G401 (cell line): ENCODE measurements at regions not wholly inside any gene's neighbourhood (a gene's known extent, or its start where the extent isn't known, plus 50 kb on each side); places are given as distances from the start of the nearest gene placed in this dataset.
"Not testable (repeated sequence)": the region's sequence is repeated elsewhere in the genome, so short reads cannot be mapped to it uniquely, and the experiment has no call there.

Experiments
- DNase-seq: peaks from one replicate; pipeline ENCODE4 v3.0.0-alpha.2; 2015; ENCODE audit warnings: low spot score
- in situ Hi-C: cut with HindIII; loops from 2 replicates; pipeline ENCODE4 v1.10.0; 2016; ENCODE audit warnings: low sequenced_read_pairs, mixed read lengths

- DNase-seq = no peak
- in situ Hi-C loops = no loop called here
Measured at GRCh38 chr5:19235101-19235584, 752.9 kb downstream of the CDH18 start.

GRCh38 chr5:19240170-19240569 is 747.8 kb downstream of the CDH18 start:
- in situ Hi-C loops = no loop called here
- DNase-seq = no peak

DNA sequence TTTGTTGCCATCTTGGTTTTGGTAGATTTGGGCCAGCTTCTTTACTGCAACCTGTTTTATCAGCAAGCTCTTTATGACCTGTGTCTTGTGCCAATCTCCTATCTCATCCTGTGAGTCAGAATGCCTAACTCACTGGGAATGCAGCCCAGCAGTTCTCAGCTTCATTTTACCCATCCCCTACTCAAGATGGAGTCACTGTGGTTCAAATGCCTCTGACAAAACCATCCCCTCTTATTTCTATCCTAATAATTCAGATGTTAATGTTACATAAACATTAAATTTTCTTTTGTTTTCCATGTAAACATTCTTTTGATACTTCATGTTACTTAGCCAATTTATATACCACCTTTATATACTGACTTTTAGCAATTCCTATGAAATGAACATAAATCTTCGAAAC is 746.3 kb downstream of the CDH18 start:
- DNase-seq = no peak

DNA sequence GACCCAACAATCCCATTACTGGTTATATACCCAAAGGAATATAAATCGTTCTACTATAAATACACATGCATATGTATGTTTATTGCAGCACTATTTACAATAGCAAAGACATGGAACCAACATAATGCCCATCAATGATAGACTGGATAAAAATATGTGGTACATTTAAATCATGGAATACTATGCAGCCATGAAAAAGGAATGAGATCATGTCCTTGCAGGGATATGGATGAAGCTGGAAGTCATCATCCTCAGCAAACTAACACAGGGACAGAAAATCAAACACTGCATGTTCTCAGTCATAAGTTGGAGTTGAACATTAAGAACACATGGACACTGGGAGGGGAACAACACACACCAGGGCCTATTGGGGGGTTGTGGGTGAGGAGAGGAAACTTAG is 741.8 kb downstream of the CDH18 start:
- in situ Hi-C loops, DNase-seq: not testable (repeated sequence)

More for the DNA sequence above, 746.3 kb downstream of the CDH18 start:
- in situ Hi-C loops = no loop called here

DNA sequence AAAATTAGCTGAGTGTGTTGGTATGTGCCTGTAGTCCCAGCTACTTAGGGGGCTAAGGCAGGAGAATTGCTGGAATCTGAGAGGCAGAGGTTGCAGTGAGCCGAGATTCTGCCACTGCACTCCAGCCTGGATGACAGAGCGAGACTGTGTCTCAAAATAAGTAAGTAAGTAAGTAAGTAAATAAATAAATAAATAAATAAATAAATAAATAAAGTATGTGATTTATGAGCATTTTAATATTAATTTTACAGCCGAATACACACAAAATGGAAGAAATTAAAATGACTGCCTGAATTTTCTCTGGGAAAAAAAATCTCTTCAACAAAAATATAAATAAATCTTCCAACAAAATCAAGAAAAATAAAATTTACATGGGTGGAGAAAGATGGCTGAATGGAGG is 740.7 kb downstream of the CDH18 start:
- in situ Hi-C loops = no loop called here
- no peak for DNase-seq

DNA sequence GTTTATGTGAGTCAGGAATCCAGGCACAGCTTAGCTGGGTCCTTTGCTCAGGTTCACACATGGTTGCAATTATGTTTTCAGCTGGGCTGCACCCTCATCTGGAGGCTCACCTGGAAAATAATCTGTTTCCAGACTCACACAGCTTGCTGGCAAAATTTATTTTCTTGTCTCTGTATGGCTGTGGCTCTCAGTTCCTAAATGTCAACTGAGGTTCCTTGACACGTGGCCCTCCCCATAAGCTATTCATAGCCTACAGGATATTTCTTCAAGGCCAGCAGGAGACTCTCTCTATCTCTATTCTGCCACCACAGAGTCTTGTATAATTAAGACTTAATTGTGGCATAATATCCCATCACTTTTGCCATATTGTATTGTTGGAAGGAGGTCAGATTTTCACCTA is 732.0 kb downstream of the CDH18 start:
- peak; percentile 30 for DNase-seq
- in situ Hi-C loops = no loop called here

GRCh38 chr5:19258686-19259085 is 729.3 kb downstream of the CDH18 start:
- DNase-seq = no peak
- in situ Hi-C loops = no loop called here

DNA sequence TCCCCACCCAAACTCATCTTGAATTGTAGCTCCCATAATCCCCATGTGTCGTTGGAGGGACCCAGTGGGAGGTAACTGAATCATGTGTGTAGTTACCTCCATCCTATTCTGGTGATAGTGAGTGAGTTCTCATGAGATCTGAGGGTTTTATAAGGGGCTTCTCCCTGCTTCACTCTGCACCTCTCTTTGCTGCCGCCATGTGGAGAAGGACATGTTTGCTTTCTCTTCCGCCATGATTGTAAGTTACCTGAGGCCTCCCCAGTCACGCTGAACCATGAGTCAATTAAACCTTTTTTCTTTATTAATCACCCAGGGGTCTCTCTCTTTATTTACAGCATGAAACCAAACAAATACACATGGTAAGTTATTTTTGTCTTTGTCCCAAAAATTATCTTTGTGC is 726.1 kb downstream of the CDH18 start:
- no peak for DNase-seq
- in situ Hi-C loops = no loop called here

DNA sequence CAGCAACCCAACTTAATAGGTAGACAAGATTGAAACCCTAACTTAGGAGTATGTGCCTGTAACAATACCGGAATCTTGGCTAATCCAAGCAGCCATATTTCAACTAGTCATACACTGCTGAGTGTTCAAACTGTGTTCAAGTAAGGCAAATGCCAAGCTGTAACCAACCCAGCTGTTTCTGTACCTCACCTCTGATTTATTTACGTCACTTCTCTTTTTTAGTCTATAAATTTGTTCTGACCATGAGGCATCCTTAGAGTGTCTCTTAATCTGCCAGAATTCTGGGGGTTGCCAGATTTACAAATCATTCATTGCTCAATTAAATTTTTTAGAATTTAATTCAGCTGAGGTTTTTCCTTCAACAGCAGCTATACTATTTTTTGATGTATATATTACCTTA is 723.2 kb downstream of the CDH18 start:
- no peak for DNase-seq
- in situ Hi-C loops = no loop called here

- DNase-seq = no peak
- in situ Hi-C loops = no loop called here
Measured at GRCh38 chr5:19266791-19267190, 721.2 kb downstream of the CDH18 start.

GRCh38 chr5:19270153-19270552 is 717.8 kb downstream of the CDH18 start:
- in situ Hi-C loops = no loop called here
- no peak for DNase-seq

GRCh38 chr5:19274578-19274977 is 713.4 kb downstream of the CDH18 start:
- in situ Hi-C loops = no loop called here

GRCh38 chr5:19285286-19285685 is 702.7 kb downstream of the CDH18 start:
- in situ Hi-C loops = no loop called here
- DNase-seq = no peak

More at GRCh38 chr5:19274578-19274977, 713.4 kb downstream of the CDH18 start:
- no peak for DNase-seq

- in situ Hi-C loops, DNase-seq: not testable (repeated sequence)
Measured at GRCh38 chr5:19287548-19288277, 700.3 kb downstream of the CDH18 start.

- DNase-seq, in situ Hi-C loops: not testable (repeated sequence)
Measured at GRCh38 chr5:19288311-19288710, 699.7 kb downstream of the CDH18 start.

GRCh38 chr5:19297934-19298333 is 690.1 kb downstream of the CDH18 start:
- DNase-seq = no peak
- in situ Hi-C loops = no loop called here

DNA sequence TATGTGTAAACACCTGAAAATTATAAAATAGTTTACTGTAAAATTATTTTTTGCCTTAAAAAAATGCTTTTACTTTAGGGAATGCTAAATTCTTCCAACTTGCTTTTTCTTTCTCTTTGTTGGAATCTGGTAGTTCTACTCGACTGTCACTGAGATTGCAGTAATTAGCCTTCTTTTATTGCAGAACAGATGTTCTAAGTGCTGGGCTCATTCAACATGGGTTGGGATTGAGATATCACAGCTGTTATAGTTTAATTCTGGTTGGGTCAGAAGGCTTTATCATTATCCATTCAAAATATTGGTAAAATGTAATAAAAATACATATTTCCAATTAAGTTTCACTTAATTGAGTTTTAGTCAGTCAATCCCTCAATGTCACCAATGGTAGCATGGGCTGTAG is 686.7 kb downstream of the CDH18 start:
- in situ Hi-C loops = no loop called here
- DNase-seq = no peak

DNA sequence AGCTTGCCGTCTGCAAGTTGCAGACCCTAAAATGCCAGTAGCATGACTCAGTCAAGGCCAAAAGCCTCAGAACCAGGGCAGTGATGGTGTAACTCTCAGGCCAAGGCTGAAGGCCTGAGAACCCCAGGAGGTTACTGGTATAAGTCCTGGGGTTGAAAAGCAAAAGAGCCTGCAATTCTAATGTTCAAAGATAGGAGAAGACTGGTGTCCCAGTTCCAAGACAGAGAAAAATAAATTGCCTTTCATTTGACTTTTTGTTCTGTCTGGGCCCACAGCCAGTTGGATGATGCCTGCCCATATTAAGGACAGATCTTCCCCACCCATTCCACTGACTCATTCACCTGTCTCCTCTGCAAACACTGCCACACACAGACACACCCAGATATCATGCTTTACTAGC is 673.2 kb downstream of the CDH18 start:
- in situ Hi-C loops = no loop called here
- no peak for DNase-seq

GRCh38 chr5:19319252-19319651 is 668.7 kb downstream of the CDH18 start:
- DNase-seq = no peak
- in situ Hi-C loops = no loop called here

- DNase-seq = no peak
- in situ Hi-C loops = no loop called here
Measured at GRCh38 chr5:19322716-19323485, 665.1 kb downstream of the CDH18 start.

DNA sequence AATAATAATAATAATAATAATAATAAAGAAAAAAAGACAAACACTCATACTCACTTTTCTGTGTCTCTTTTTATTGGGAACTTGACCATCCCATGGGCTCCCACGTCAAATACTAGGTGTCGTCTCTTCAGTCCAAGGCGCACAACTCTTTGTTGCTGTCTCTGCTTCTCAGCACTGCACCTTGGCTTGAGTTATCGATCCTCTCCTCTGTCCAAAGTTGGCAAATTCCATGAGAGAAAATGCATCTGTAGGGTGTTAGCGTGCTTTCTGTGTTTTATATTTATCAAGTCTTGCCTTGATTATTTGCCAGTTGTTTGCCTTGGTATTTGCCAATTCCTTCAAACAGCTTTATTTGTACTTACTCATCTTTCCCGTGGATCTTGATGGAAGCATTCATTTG is 653.7 kb downstream of the CDH18 start:
- no peak for DNase-seq
- in situ Hi-C loops = no loop called here
